Esophagus squamous epithelium (tissue), 5 donors: ENCODE measurements at regions not wholly inside any gene's neighbourhood (a gene's known extent, or its start where the extent isn't known, plus 50 kb on each side); places are given as distances from the start of the nearest gene placed in this dataset.

Experiments used
- DNase-seq: peaks from one replicate; lab custom pipeline; 2025; lab: John Stamatoyannopoulos, UW
- H3K27ac ChIP-seq, 4 donors: fragments of 200-600 bp; sonication (generic); one replicate each; pipeline ENCODE4 v1.5.1; 2016 to 2019; ENCODE audit warnings: mild to moderate bottlenecking in 1 of 4
- H3K27me3 ChIP-seq, 4 donors: fragments of 200-600 bp; sonication (generic); 1 replicate in 3 of 4; 2 replicates in 1 of 4; pipeline versions ENCODE4 v1.5.1 to v1.6.0; 2017 to 2021; ENCODE audit warnings: antibody characterized with exemption in 1 of 4
- H3K36me3 ChIP-seq, 3 donors: fragments of 200-600 bp; sonication (generic); one replicate each; pipeline ENCODE4 v1.5.1; 2016 to 2019
- H3K4me1 ChIP-seq, 3 donors: fragments of 200-600 bp; sonication (generic); one replicate each; pipeline ENCODE4 v1.5.1; 2017 to 2019
- H3K4me3 ChIP-seq, 4 donors: fragments of 200-600 bp; sonication (generic); 1 replicate in 3 of 4; 2 replicates in 1 of 4; pipeline ENCODE4 v1.5.1; 2016 to 2019; ENCODE audit warnings: mild to moderate bottlenecking in 2 of 4, moderate library complexity in 1 of 4
- H3K9me3 ChIP-seq, 3 donors: fragments of 200-600 bp; sonication (generic); one replicate each; pipeline ENCODE4 v1.5.1; 2016 to 2019
- CTCF ChIP-seq, 6 experiments: fragments of 450-650 bp in 4 of 6; fragments of 200-600 bp in 2 of 6; sonication (generic) in 2 of 6; IDR thresholded peaks; one replicate each; pipeline ENCODE4 v1.5.1; 2016 to 2019; ENCODE audit warnings: antibody characterized with exemption in 6 of 6, mild to moderate bottlenecking in 4 of 6, moderate library complexity in 4 of 6
- POLR2A ChIP-seq, 4 donors: fragments of 450-650 bp; IDR thresholded peaks; one replicate each; pipeline ENCODE4 v1.6.1; 2017; ENCODE audit warnings: antibody characterized with exemption in 4 of 4, mild to moderate bottlenecking in 4 of 4, moderate library complexity in 3 of 4
- WGBS, 2 donors: methylation state at CpG; one replicate each; pipeline ENCODE4 v1.1.5; 2018; 5-methylcytosine and 5-hydroxymethylcytosine counted together
- intact Hi-C: fragments of 100-400 bp; cut with DNase I; formaldehyde crosslinking; loops from one replicate; pipeline ENCODE4 v1.15.0; 2022
- donor health status: DM: yes; HTN: yes; CAD: no.

DNA sequence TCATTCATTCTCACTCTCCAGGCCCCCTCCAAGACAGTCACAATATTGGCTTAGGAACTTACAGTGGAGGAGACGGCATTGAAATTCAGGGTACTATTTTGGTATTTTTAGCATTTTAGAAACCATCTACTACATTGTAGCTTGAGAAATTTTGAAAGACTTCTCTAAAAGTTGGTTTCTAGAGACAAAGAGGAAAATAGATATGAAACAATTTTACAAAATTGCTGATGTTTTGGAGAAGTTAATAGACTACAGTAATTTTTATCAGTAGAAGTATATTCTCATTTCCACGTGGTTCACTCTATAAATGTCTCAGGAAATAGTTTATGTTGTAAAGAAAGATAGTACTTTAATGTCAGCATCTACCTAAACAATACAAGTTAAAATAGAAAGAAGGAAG is 63.2 kb upstream of the ZSWIM6 start:
- TF ChIP-seq POLR2A (IDR thresholded peaks at IDR 0.05): no peak
- no peak for TF ChIP-seq CTCF (IDR thresholded peaks at IDR 0.05)
- 48 to 64% methylated on average over 2 of the region's 2 CpGs for WGBS, 2 donors
- Histone ChIP-seq H3K27ac (no peak overlapping the region), H3K36me3 (no peaks in the 10 kb centered on the region), H3K4me3 (no peak overlapping the region), H3K4me1 (no peaks in the 10 kb centered on the region), H3K9me3 (no peaks in the 10 kb centered on the region), H3K27me3 (no peaks in the 10 kb centered on the region)
- intact Hi-C loops: no loop called here
- no peak for DNase-seq

DNA sequence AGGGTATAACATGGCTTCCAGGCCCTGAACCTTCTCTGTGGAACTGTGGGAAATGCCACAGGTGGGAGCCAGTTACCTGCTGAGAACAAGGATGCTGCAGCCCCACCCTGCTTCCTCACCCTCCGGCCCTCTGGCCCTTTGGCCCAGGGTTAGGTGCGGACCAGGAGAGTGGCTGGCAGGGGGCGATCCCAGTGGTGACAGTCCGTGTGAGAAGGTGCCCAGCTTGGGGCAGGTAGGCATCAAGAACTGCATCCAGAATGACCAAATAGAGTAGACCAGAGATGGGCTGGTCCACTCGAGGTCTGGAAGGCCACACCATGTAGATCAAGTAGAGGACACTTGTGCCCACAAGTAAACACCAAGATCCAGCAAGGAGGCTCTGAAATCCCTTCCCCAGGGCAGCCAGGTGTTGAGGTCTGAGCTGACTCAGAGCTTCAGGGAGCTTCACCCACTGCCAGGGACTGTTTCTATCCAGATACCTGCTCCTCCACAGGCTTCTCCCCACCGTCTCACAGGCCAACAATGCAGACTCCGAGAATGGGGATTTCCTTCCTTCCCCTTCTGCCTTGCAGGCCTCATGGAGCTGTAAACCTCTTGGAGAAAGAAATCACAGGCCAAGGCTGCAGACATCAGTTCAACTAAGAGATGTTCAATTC is 61.4 kb upstream of the ZSWIM6 start:
- H3K27ac ChIP-seq: no peak overlapping the region
- no peak for DNase-seq
- H3K9me3 ChIP-seq: no peaks in the 10 kb centered on the region
- H3K4me3 ChIP-seq: no peak overlapping the region
- no peaks in the 10 kb centered on the region for H3K27me3 ChIP-seq
- no peak for TF ChIP-seq POLR2A (IDR thresholded peaks at IDR 0.05)
- no peak for TF ChIP-seq CTCF (IDR thresholded peaks at IDR 0.05)
- WGBS, 2 donors: 60 to 72% methylated on average over 2 of the region's 7 CpGs
- no peaks in the 10 kb centered on the region for H3K36me3 ChIP-seq
- intact Hi-C loops: no loop called here
- peaks cover 0 to 10% (median 3%) of the 10 kb centered on the region in 3 donors for H3K4me1 ChIP-seq

DNA sequence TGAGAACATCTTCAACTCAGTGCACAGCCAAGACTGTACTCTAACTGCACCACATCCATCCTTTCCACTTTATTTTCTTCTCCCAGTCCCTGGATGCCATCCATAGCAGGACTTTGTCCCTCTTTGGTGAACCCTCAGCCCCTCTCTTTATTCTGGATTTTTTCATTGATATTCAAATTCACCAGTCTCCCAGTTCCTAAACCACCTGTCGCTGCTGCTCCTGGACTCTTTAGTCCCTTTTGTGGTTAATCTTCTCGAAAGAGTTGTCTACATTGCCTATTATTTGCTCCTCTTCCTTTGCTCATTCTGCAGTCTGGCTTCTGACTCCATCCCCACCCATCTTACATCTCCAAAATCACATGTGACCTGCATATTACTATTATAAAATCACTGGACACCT is 59.4 kb upstream of the ZSWIM6 start:
- H3K27me3 ChIP-seq: no peaks in the 10 kb centered on the region
- DNase-seq: no peak
- no peak overlapping the region for H3K4me3 ChIP-seq
- intact Hi-C loops: no loop called here
- H3K36me3 ChIP-seq: no peaks in the 10 kb centered on the region
- no peak overlapping the region for H3K27ac ChIP-seq
- no peaks in the 10 kb centered on the region for H3K9me3 ChIP-seq
- no peak for TF ChIP-seq CTCF (IDR thresholded peaks at IDR 0.05)
- no peak for TF ChIP-seq POLR2A (IDR thresholded peaks at IDR 0.05)
- H3K4me1 ChIP-seq: peaks cover 10 to 30% (median 15%) of the 10 kb centered on the region in 3 donors
- WGBS, 2 donors: 88 to 90% methylated on average over 2 of the region's 2 CpGs

DNA sequence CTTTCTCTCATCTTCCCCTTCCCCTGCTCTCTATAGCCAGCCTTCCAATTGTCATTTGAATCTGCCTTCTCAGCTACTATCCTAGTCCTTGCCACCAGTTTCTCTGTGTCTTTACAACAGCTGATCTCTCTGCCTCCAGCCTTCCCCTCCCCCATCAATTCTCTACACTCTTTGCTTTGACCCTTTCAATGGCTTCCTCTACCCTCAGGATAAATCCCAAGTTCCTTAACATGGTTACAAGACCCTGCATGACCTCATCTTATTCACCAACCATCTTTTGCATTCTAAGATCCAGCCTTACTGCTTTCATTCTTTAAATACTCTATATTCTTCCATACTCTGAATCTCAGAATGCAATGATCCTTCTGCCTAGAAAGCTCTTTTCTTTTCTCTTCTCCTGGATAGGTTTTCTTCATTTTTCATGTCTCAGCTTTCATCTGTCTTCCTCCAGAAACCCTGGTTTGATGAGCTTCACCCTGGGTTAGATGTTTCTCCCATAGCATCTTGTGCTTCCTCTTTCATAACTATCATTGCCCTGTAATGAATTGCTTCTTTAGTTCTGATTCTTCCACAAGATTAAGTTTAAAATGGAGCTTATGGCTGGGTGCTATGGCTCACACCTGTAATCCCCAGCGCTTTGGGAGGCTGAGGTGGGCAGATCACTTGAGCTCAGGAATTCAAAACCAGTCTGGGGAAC is 58.6 kb upstream of the ZSWIM6 start:
- WGBS, 2 donors: 86% methylated on average over 1 of the region's 1 CpG; no CpG with 5 or more reads in 1 of the 2 donors
- no peaks in the 10 kb centered on the region for H3K9me3 ChIP-seq
- H3K4me1 ChIP-seq: peaks cover 12 to 34% (median 15%) of the 10 kb centered on the region in 3 donors
- no peak for TF ChIP-seq POLR2A (IDR thresholded peaks at IDR 0.05)
- no peak for DNase-seq
- no peaks in the 10 kb centered on the region for H3K36me3 ChIP-seq
- no peak overlapping the region for H3K27ac ChIP-seq
- intact Hi-C loops: no loop called here
- no peaks in the 10 kb centered on the region for H3K27me3 ChIP-seq
- H3K4me3 ChIP-seq: no peak overlapping the region

GRCh38 chr5:61274511-61274911 is 57.5 kb upstream of the ZSWIM6 start:
- Histone ChIP-seq H3K36me3 (no peaks in the 10 kb centered on the region), H3K27me3 (no peaks in the 10 kb centered on the region), H3K9me3 (no peaks in the 10 kb centered on the region), H3K4me3 (no peak overlapping the region), H3K27ac (no peak overlapping the region), H3K4me1 (peaks cover 12 to 34% (median 15%) of the 10 kb centered on the region in 3 donors)
- no peak for DNase-seq
- TF ChIP-seq POLR2A (IDR thresholded peaks at IDR 0.05) (no peak), CTCF (IDR thresholded peaks at IDR 0.05) (no peak)
- intact Hi-C loops: no loop called here
